CD4-positive, CD25-positive, alpha-beta regulatory T cell (primary cell): ENCODE measurements at regions not wholly inside any gene's neighbourhood (a gene's known extent, or its start where the extent isn't known, plus 50 kb on each side); places are given as distances from the start of the nearest gene placed in this dataset.
A peak's percentile ranks its signal among the peaks of the same experiment; 100 is the strongest.
"Not testable (repeated sequence)": the region's sequence is repeated elsewhere in the genome, so short reads cannot be mapped to it uniquely, and the experiment has no call there.

Experiments used
- ATAC-seq, 2 donors: fragments of 150-1000 bp; cut with Tn5 transposase; one replicate each; pipeline ENCODE4 v1.10.0; 2021; ENCODE audit warnings: low read depth in 2 of 2, moderate number of reproducible peaks in 2 of 2, moderate library complexity in 1 of 2
- DNase-seq, 3 donors: peaks; one replicate each; pipeline versions ENCODE4 v3.0.0 to v3.0.0-alpha.2; 2012 to 2022; ENCODE audit warnings: mixed read lengths in 1 of 3
- H3K27ac ChIP-seq: one replicate; pipeline ENCODE4 v1.7.0; 2013; ENCODE audit warnings: mild to moderate bottlenecking, low read length; ENCODE audit not compliant: insufficient read depth, poor library complexity, severe bottlenecking
- H3K27me3 ChIP-seq: one replicate; pipeline ENCODE4 v1.7.0; 2013; ENCODE audit warnings: low read length; ENCODE audit not compliant: control insufficient read depth, insufficient read depth
- H3K36me3 ChIP-seq: one replicate; pipeline ENCODE4 v1.7.0; 2013; ENCODE audit warnings: mild to moderate bottlenecking, low read length, moderate library complexity; ENCODE audit not compliant: control insufficient read depth, insufficient read depth
- H3K4me1 ChIP-seq: 2 replicates; pipeline ENCODE4 v1.7.0; 2013; ENCODE audit warnings: mild to moderate bottlenecking, low read length; ENCODE audit not compliant: insufficient read depth, control insufficient read depth, poor library complexity, severe bottlenecking
- H3K4me3 ChIP-seq: one replicate; pipeline ENCODE4 v1.7.0; 2013; ENCODE audit warnings: low read depth, mild to moderate bottlenecking, low read length, moderate library complexity
- H3K9me3 ChIP-seq, 2 experiments: 1 replicate in 1 of 2; 2 replicates in 1 of 2; pipeline ENCODE4 v1.7.0; 2013; ENCODE audit warnings: low read length in 2 of 2, mild to moderate bottlenecking in 1 of 2, moderate library complexity in 1 of 2; ENCODE audit not compliant: control insufficient read depth in 2 of 2
- H3K27ac Mint-ChIP-seq, 3 donors: one replicate each; pipeline ENCODE4 v1.8.0; 2020 to 2022; ENCODE audit warnings: mild to moderate bottlenecking in 3 of 3, mixed read lengths in 3 of 3, moderate library complexity in 2 of 3
- H3K27me3 Mint-ChIP-seq: one replicate; pipeline ENCODE4 v1.8.0; 2022; ENCODE audit warnings: mild to moderate bottlenecking, mixed read lengths
- H3K36me3 Mint-ChIP-seq: one replicate; pipeline ENCODE4 v1.8.0; 2020; ENCODE audit warnings: mixed read lengths
- H3K4me1 Mint-ChIP-seq, 4 donors: one replicate each; pipeline ENCODE4 v1.8.0; 2020 to 2022; ENCODE audit warnings: mixed read lengths in 4 of 4, mild to moderate bottlenecking in 1 of 4
- H3K4me3 Mint-ChIP-seq, 4 donors: one replicate each; pipeline ENCODE4 v1.8.0; 2020 to 2022; ENCODE audit warnings: mild to moderate bottlenecking in 4 of 4, mixed read lengths in 4 of 4, moderate library complexity in 3 of 4
- H3K9me3 Mint-ChIP-seq, 7 donors: one replicate each; pipeline ENCODE4 v1.8.0; 2020 to 2022; ENCODE audit warnings: mixed read lengths in 7 of 7, mild to moderate bottlenecking in 3 of 7, moderate library complexity in 2 of 7

GRCh38 chr15:87706001-87706400 lies 550.5 kb downstream of the NTRK3 start:
- Mint-ChIP-seq H3K4me3 (no peak overlapping the region), H3K9me3 (peaks cover 0 to 10% (median 0%) of the 10 kb centered on the region in 7 donors), H3K4me1 (no peaks in the 10 kb centered on the region), H3K27ac (no peak overlapping the region), H3K36me3 (no peaks in the 10 kb centered on the region), H3K27me3 (no peaks in the 10 kb centered on the region)
- Histone ChIP-seq H3K4me1 (no peaks in the 10 kb centered on the region), H3K27me3 (no peaks in the 10 kb centered on the region), H3K4me3 (no peak overlapping the region), H3K36me3 (no peaks in the 10 kb centered on the region), H3K27ac (no peak overlapping the region), H3K9me3 (no peaks in the 10 kb centered on the region)
- DNase-seq (no peak), ATAC-seq (no peak)

- Mint-ChIP-seq H3K36me3 (no peaks in the 10 kb centered on the region), H3K4me3 (no peak overlapping the region), H3K27ac (no peak overlapping the region), H3K4me1 (no peaks in the 10 kb centered on the region), H3K9me3 (peaks cover 0 to 10% (median 1%) of the 10 kb centered on the region in 7 donors), H3K27me3 (no peaks in the 10 kb centered on the region)
- Histone ChIP-seq H3K27me3 (no peaks in the 10 kb centered on the region), H3K27ac (no peak overlapping the region), H3K4me3 (no peak overlapping the region), H3K36me3 (no peaks in the 10 kb centered on the region), H3K4me1 (no peaks in the 10 kb centered on the region), H3K9me3 (no peaks in the 10 kb centered on the region)
- ATAC-seq (no peak), DNase-seq (no peak)
Observed at GRCh38 chr15:87704276-87704675, 552.3 kb downstream of the NTRK3 start.

GRCh38 chr15:87703327-87704111 lies 553.0 kb downstream of the NTRK3 start:
- H3K4me1 Mint-ChIP-seq = no peaks in the 10 kb centered on the region
- Histone ChIP-seq H3K9me3 (no peaks in the 10 kb centered on the region), H3K36me3 (no peaks in the 10 kb centered on the region), H3K4me1 (no peaks in the 10 kb centered on the region), H3K27me3 (no peaks in the 10 kb centered on the region), H3K27ac (no peak overlapping the region), H3K4me3 (no peak overlapping the region)
- H3K4me3 Mint-ChIP-seq = no peak overlapping the region
- H3K9me3 Mint-ChIP-seq = peaks cover 0 to 7% (median 1%) of the 10 kb centered on the region in 7 donors
- H3K36me3 Mint-ChIP-seq = no peaks in the 10 kb centered on the region
- no peaks in the 10 kb centered on the region for H3K27me3 Mint-ChIP-seq
- ATAC-seq = no peak
- peak overlapping the region in 1 of 3 donors; percentile 64 for H3K27ac Mint-ChIP-seq
- DNase-seq = no peak

DNA sequence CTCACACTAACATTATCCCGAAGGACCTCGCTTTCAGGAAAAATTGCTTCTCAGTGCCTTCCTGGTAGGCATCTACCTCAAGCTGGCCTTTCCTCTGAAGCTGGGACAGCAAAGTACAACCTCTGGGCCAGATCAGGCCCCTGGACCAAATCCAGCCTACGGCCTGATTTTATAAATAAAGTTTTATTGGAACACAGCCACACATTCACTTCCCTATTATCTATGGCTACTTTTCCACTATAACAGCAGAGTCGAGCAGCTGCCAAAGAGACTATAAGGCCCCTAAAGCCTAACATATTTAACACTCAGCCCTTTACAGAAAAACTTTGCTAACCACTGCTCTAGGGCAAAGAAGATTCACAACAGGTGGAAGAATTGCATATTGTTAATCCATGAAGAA lies 554.3 kb downstream of the NTRK3 start:
- ATAC-seq (no peak), DNase-seq (no peak)
- no peak overlapping the region for H3K4me3 Mint-ChIP-seq

DNA sequence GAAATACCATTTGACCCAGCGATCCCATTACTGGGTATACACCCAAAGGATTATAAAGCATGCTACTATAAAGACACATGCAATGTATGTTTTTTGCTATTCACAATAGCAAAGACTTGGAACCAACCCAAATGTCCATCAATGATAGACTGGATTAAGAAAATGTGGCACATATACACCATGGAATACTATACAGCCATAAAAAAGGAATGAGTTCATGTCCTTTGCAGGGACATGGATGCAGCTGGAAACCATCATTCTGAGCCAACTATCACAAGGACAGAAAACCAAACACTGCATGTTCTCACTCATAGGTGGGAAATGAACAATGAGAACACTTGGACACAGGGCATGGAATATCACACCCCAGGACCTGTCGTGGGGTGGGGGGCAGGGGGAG lies 558.1 kb downstream of the NTRK3 start:
- not testable (repeated sequence) for H3K27me3 Mint-ChIP-seq, H3K4me1 ChIP-seq, H3K27ac Mint-ChIP-seq, DNase-seq, ATAC-seq, H3K4me3 Mint-ChIP-seq, H3K36me3 ChIP-seq, H3K27me3 ChIP-seq, H3K9me3 ChIP-seq, H3K4me1 Mint-ChIP-seq, H3K9me3 Mint-ChIP-seq, H3K36me3 Mint-ChIP-seq, H3K27ac ChIP-seq, H3K4me3 ChIP-seq

More for the DNA sequence above, 554.3 kb downstream of the NTRK3 start:
- Mint-ChIP-seq H3K36me3 (no peaks in the 10 kb centered on the region), H3K27me3 (no peaks in the 10 kb centered on the region), H3K9me3 (peaks cover 0 to 7% (median 0%) of the 10 kb centered on the region in 7 donors), H3K27ac (no peak overlapping the region), H3K4me1 (no peaks in the 10 kb centered on the region)
- Histone ChIP-seq H3K4me3 (no peak overlapping the region), H3K9me3 (no peaks in the 10 kb centered on the region), H3K36me3 (no peaks in the 10 kb centered on the region), H3K27me3 (no peaks in the 10 kb centered on the region), H3K27ac (no peak overlapping the region), H3K4me1 (no peaks in the 10 kb centered on the region)

DNA sequence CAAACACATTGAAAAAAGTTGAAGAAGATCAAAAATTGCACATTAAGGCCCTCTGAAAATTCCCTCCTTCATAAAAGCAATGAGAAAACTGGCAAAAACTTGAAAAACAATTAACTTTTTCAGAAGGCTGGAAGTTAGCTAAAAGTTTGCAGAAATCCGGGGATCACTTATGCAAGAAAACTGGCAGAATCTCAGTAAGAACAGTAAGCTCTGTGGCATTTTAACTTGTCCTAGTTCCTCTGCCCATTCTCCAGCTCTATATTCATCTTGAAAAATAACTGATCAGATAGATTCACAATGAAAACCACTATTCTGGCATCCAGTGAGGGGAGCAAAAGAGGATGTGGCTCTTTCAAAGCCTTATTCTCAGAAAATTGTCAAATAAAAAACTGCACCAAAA lies 566.8 kb downstream of the NTRK3 start:
- ATAC-seq = no peak

DNA sequence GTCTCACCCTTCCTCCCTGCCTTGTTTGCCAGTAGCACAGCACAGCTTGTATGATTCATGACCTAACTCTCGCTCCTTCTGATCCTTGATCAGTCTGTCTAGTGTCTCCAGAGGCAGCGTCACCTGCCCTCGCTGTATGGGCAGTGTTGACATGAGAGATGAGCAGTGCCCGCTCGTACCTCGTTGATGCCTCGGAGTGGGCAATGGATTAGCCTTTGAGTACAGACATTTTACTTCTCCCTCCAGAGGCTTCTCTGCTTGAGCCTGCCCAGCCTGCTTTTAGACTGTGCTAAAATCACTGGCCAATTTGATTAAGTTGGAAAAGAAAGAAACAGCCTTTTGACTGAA lies 569.0 kb downstream of the NTRK3 start:
- H3K27me3 ChIP-seq = no peaks in the 10 kb centered on the region
- no peaks in the 10 kb centered on the region for H3K27me3 Mint-ChIP-seq
- ATAC-seq = no peak
- H3K4me1 Mint-ChIP-seq = peaks cover 0 to 17% (median 7%) of the 10 kb centered on the region in 4 donors
- no peak overlapping the region for H3K27ac ChIP-seq
- H3K36me3 ChIP-seq = no peaks in the 10 kb centered on the region
- H3K9me3 ChIP-seq = no peaks in the 10 kb centered on the region
- H3K4me1 ChIP-seq = no peaks in the 10 kb centered on the region
- H3K36me3 Mint-ChIP-seq = no peaks in the 10 kb centered on the region
- H3K9me3 Mint-ChIP-seq = peaks cover 0 to 8% (median 0%) of the 10 kb centered on the region in 7 donors
- H3K4me3 ChIP-seq = no peak overlapping the region
- no peak overlapping the region for H3K4me3 Mint-ChIP-seq
- DNase-seq = no peak
- no peak overlapping the region for H3K27ac Mint-ChIP-seq

More for the DNA sequence above, 566.8 kb downstream of the NTRK3 start:
- Mint-ChIP-seq H3K27ac (peak overlapping the region in 1 of 3 donors; percentile 27), H3K4me1 (peaks cover 0 to 10% (median 7%) of the 10 kb centered on the region in 4 donors), H3K27me3 (no peaks in the 10 kb centered on the region), H3K36me3 (no peaks in the 10 kb centered on the region), H3K9me3 (peaks cover 0 to 13% (median 4%) of the 10 kb centered on the region in 7 donors), H3K4me3 (no peak overlapping the region)
- peak in 1 of 3 donors; percentile 47 for DNase-seq
- Histone ChIP-seq H3K4me3 (no peak overlapping the region), H3K36me3 (no peaks in the 10 kb centered on the region), H3K27ac (no peak overlapping the region), H3K9me3 (peaks cover 0 to 5% of the 10 kb centered on the region in 2 experiments), H3K4me1 (no peaks in the 10 kb centered on the region), H3K27me3 (no peaks in the 10 kb centered on the region)
